GM21717 (cell line): ENCODE measurements at regions not wholly inside any gene's neighbourhood (a gene's known extent, or its start where the extent isn't known, plus 50 kb on each side); places are given as distances from the start of the nearest gene placed in this dataset.

ENCODE experiments used
- ATAC-seq: cut with Tn5 transposase; IDR thresholded peaks from one replicate; pipeline ENCODE4 v1.9.1; 2021; ENCODE audit warnings: mild to moderate bottlenecking, moderate library complexity; ENCODE audit not compliant: unreplicated experiment

DNA sequence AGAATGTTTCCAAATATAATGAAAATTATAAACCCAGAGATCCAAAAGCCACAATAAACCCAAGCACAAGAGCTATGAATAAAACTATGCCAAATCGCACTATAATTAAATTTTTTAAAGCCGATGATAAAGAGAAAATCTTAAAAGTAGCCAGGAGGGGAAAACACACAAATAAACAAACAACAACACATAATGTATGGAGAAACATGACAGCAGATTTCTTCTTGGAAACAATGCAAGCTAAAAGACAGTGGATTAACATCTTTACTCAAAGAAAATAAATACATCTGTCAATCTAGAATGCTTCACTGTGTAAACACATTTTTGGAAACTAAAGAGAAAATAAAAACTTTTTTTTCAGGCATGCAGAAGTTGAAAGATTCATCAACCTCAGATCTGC is 53.0 kb upstream of the SMOX start:
- no peak for ATAC-seq

GRCh38 chr20:4091490-4092479 is 56.8 kb upstream of the SMOX start:
- no peak for ATAC-seq

DNA sequence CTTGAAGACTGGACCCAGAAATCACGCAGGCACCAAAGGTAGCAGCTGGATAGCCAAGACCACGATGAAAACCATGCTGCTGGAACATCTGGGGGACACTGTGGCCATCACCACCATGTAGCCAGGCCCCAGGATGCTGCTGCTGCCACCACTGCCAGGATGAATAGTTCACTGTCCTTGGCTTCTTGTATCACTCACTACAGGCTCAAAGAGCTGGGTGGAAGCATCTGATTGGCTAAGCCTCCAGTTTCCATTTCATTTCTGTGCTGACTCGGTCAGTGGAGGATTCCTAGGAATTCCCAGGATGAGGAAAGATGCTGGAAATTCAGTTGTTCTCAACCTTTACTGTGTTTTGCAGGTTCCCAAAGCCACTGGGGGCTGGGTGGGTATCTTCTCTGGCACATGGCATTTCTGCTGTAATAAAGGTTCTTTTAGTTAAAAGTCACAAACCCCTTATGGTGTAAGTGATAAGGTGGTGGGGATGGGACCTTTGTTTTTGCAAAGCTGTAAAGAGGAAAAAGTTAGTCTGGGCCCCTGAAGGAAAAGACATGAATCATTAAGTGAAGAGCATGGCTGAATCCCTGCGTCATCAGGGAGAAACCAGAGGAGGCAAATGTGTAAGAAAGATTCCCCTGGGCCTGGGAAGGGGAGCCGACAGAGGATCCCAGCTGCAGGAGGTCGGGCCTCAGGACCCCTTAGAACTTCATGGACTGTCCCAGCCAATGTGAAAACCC is 57.7 kb upstream of the SMOX start:
- no peak for ATAC-seq

- no peak for ATAC-seq
Observed at GRCh38 chr20:4089756-4090487, 58.7 kb upstream of the SMOX start.

DNA sequence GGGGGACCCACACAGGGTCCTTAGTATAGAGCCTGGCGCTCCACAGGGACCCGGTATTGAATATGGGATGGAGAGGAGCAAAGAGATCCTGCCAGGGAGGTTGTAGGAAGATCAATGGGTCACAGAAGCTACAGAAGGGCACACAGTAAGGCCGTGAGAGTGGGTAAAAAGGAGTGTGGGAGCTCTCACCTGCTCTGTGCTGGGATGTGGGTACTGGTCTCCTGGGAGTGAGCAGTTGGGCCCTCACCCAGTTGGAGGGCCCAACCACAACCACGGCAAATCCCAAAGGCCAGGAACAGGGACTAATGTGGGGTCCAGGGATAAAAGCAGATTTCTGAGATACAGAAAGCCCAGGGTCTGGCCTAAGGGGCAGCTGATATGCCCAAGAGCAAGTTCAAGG is 59.9 kb upstream of the SMOX start:
- no peak for ATAC-seq

- no peak for ATAC-seq
Observed at GRCh38 chr20:4087923-4088322, 60.7 kb upstream of the SMOX start.

GRCh38 chr20:4086771-4087687 is 61.6 kb upstream of the SMOX start:
- no peak for ATAC-seq

- ATAC-seq: no peak
Observed at GRCh38 chr20:4084721-4085120, 63.9 kb upstream of the SMOX start.

DNA sequence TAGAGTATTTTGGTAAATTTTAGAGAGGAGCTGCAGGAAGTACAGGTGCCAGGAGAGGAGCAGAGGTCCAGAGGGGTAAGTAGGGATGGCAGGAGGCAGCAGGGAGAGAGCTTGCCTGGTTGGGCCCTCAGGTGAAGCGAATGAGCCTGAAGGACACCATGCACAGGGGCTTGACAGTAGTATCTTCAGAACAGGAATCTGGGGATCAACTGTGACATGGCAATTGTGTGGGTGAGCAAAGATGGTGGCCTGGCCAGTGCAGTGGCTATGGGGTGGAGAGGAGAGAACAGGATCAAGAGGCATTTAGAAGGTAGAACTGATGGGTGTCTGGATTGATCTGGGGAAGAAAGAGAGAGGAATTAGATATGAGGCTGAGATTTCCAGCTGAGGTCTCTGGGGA is 64.5 kb upstream of the SMOX start:
- ATAC-seq: no peak

DNA sequence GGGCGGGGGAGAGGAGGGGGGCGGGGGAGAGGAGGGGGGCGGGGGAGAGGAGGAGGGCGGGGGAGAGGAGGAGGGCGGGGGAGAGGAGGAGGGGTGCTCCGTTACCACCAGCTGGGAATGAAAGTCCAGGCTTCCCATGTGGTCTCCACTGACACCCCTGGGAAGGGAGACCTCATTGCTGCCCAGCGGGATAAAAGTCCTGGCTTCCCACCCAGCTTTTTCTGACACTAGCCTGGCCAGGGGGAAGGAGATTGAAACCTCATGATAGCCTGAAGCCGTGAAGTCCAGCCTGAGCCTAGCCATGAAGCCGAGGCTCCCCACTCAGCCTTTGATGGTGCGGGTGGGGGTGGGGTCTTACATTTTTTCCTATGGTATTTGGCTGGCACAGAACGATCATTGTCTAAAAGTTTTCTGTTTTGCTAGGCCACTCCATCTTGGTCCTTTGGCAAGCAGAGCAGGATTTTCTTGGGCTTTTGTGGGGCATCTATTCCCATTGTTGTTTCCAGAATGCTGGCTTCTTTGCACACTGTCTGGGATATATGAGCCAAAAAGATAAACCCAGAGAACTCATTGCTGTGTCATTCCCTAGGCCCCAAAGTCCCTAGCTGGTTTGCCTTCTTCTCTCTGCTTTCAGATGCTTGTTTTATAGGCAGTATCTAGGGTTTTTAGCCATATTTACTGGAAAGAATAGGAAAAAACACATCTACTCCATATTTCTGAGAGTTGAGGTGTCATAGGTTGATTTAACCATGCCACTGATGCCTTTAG is 65.3 kb upstream of the SMOX start:
- ATAC-seq: no peak

DNA sequence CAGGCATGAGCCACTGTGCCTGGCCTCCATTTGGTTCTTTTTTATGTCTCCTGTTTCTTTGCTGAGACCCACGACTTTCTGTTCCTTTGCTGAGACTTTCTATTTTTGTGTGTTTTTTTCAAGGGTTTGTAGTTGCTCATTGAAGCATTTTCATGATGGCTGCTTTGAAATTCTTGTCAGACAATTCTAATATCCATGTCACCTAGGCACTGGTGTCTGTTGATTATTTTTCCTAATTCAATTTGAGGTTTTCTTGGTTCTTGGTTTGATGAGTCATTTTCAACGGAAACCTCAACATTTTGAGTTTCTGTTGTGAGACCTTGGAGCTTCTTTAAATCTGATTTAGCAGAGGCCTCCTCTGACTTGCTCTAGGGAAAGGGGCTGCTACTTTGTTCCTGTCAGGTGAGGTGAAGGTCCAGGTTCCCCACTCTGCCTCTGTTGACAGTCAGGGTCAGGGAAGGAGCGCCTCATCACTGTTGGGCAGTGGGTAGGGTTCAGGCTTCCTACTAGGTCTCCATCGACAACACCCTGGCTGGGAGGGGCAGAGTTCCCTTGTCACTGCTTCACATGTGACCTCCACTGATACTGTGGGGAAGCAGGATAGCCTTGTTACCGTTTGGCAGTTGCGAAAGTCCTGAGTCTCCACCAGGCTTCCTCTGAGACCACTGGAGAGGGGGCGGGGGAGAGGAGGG is 66.1 kb upstream of the SMOX start:
- peak; percentile 57 for ATAC-seq

GRCh38 chr20:4081421-4081820 is 66.1 kb upstream of the RNF24 start:
- ATAC-seq: no peak

GRCh38 chr20:4076671-4077070 is 61.3 kb upstream of the RNF24 start:
- ATAC-seq: no peak

GRCh38 chr20:4076033-4076432 is 60.7 kb upstream of the RNF24 start:
- no peak for ATAC-seq

GRCh38 chr20:4074877-4075455 is 59.6 kb upstream of the RNF24 start:
- no peak for ATAC-seq

DNA sequence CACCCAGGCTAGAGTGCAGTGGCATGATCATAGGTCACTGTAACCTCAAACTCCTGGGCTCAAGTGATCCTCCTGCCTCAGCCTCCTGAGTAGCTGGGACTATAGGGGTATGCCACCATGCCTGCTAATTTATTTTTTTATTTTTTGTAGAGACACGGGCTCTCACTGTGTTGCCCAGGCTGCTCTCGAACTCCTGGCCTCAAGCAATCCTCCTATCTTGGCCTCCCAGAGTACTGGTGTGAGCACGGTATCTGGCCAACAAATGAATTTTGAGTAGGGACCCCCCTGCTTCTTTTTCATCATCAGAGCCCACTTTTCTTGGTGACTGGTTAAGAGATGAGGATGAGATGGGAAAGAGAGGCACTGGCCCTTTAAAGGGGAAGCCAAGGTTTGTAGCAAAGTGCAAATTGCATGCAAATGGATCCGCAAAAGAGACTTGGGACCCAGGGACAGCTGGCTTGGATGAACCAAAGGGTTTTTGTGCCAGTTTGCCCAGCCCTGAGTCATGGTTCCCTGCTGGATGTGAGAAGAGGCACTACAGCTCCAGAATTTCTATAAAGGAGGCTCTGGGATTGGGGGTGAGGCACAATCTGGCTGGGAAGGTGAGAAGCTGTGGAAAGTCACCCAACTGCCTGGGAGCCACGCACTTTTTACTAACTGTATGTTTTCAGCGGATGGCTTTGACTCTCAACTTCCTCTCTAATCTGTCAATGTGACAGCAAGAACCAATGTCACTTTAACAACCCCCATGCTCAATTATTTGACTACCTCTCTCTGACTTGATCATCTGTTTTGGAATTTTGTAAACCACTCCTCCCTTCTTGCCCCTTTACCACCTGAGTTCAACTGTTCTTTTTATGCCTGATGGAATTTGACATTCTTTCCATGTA is 58.7 kb upstream of the RNF24 start:
- ATAC-seq: no peak

GRCh38 chr20:4071178-4071693 is 55.9 kb upstream of the RNF24 start:
- no peak for ATAC-seq
